ENCODE measurements at regions not wholly inside any gene's neighbourhood (a gene's known extent, or its start where the extent isn't known, plus 50 kb on each side); places are given as distances from the start of the nearest gene placed in this dataset.

GRCh38 chr11:80466570-80466969 lies 1025.7 kb upstream of the TENM4 start:
- DNase-seq, result no peak

GRCh38 chr11:80462211-80462610 lies 1021.4 kb upstream of the TENM4 start:
- no peak for DNase-seq

DNA sequence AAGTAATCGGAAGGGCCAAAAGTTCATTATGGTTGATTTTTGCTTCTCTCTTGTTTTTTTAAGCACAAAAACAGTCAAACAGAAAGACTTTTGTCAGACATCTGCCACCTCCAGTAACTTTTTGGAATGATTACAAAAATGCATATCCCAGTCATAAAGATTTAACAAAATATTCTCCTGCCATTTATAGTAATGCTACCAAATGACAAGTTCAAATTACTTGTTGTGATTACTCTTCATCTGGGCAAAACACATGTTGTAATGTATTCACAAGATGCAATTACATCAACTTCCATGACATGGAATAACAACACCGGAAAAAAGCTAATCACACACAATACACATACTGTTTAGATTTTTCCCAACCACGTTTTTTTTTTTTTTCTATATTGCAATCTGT lies 1017.5 kb upstream of the TENM4 start:
- DNase-seq, result no peak

DNA sequence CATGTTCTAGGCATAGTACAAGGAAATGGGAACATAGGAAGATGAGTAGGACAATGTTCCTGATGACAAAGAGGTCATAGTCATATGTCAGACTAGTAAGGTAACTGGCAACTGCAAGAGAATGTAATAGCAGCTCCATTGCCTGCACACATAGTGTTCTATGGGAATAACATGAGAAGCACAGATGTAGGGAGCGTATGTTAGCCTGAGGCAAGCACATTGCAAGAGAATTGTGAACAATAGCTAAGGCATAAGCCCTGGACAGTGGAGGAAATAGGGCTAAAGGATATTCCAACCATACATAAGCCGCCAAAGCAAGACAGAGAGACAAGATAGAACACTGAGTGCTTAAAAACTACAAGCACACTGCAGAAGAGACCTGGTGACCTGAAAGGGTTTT lies 1017.0 kb upstream of the TENM4 start:
- no peak for DNase-seq

GRCh38 chr11:80455818-80456217 lies 1015.0 kb upstream of the TENM4 start:
- no peak for DNase-seq

DNA sequence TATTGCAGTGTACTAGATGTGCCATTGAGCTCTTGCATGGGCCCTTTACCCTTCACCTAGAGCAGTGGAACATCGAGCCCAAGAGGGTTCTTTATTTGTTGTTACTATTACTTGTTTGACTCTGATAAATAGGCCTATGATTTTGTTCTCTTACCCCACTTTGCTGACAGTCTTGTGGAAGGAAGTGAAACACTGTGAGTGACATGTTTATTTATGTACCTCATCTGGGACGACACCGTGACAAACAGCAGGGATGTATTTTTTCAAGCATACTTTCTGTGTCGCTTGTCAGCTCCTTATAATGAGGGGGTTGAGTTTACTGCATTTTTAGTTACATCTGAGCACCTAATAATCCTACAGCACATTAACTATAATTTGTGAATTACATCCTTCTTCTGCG lies 1010.3 kb upstream of the TENM4 start:
- DNase-seq, result no peak

DNA sequence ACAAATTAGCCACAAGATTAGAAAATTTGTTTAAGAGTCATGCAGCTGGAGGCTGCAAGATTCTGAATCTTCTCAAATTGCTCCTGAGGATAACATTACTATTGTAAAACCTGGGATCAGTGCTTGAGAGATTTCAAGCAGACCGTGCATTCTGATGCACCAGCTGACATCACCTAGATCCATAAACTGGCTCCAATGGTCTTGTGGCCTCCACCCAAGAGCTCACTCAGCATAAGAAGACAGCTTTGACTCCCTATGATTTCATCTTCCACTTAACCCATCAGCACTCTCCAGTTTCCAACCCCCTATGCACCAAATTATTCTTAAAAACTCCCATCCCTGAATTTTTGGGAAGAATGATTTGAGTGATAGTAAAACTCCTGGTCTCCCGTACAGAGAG lies 1007.9 kb upstream of the TENM4 start:
- no peak for DNase-seq

- no peak for DNase-seq
These were observed 1002.3 kb upstream of the TENM4 start for GRCh38 chr11:80443177-80443576.

DNA sequence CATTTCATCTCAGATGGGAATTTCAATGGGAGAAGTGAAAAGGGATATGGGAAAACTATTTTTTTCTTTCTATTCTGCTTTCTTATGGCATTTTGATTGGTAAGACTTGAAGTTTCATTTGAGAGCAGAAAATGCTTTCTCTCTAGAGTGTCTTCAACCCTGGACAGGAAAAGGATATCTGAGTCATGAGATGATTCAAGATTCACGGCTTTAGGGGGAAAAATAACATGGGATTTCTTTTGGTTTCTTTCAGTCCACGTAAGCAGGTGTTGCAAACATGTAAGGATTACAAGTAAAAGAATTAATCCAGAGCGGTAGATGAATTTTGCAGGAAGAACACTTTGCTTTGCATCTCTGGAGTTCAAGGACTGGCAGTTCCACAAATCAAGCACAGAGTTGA lies 1001.0 kb upstream of the TENM4 start:
- DNase-seq, result no peak

DNA sequence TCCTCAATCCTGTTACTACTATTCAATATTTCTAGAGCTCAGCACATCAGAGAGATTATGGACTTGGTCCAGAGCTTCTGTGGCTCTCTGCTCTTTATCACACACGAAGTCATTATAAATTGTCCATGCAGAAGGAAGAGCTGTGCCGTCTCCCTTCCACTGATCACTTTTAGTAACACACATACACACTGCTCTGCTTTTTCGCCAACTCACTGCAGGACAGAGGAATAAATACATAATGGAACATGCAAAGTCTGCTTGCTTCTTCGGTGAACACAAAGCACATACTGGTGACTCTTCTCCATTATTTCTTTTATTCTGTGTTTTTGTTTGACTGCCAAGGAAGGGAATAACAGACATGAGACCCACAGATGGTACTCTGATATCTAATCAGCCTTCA lies 1000.0 kb upstream of the TENM4 start:
- no peak for DNase-seq

DNA sequence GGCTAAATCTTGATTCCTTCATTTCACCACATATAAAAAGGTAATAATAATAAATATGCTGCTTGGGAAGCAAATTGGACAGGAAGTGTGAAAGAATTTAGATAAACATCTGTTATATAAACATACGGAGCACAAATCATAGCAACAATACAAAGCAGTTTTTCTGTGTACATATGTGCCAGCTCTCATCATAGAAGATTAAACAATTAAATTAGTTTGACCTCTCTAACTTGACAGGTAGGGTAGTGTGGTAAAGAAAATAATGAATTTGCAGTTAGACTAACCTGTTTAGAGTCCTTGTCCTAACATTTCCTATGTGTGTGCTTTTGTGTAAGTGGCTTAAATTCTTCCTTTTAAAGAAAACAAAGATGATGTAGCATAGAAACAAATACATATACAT lies 995.7 kb upstream of the TENM4 start:
- DNase-seq, result no peak

DNA sequence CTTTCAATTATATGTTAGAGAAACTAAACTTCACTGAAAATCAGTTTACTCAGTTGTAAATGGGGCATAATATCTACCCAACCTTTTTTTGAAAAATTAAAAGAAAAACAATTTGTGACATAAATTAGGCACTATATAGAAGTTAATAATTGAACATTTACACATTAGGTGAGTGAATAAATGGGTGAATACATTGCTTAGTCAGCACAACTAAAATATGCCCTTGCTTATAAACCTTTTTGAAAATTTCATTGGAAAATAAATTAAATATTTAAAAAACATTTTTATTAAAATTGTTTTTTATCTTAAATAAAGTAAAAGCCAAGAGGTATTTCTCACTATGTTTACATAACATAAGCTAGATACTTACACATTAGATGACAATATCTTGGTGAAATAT lies 994.5 kb upstream of the TENM4 start:
- DNase-seq, result no peak

- DNase-seq, result no peak
These were observed 991.2 kb upstream of the TENM4 start for GRCh38 chr11:80432057-80432456.

DNA sequence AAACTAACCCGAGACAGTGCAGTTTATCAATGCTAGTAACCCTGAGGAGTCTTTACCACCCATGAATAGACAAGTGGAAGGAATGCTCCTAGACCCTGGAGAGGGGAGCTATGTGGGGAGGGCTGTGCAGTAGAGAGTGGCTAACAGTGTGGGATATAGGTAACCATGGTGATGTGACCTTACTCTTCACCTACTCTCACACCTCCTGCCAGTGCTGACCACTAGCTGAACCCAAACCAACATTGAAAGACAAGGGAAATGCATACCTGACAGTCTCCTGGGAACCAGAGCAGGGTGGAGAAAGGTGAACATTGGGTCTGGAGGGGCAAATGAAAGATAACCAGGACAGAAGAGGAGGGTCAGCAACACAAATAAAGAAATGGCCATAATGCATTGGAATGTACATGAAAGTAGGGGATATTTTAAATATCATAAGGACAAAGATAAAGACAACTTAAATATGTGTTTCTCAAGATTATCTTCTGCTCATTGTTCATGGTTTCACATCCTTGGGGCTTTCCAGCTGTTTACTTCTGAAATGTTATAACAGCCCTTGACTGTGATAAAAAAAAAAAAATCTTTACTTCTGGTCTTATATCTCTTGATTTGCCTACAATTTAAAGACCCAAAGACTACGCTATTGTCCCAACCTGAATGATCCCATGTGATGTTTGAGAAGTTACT lies 983.3 kb upstream of the TENM4 start:
- no peak for DNase-seq

- DNase-seq, result no peak
These were observed 979.5 kb upstream of the TENM4 start for GRCh38 chr11:80420374-80420773.

- no peak for DNase-seq
These were observed 976.9 kb upstream of the TENM4 start for GRCh38 chr11:80417681-80418080.

GRCh38 chr11:80415580-80415979 lies 974.8 kb upstream of the TENM4 start:
- no peak for DNase-seq

DNA sequence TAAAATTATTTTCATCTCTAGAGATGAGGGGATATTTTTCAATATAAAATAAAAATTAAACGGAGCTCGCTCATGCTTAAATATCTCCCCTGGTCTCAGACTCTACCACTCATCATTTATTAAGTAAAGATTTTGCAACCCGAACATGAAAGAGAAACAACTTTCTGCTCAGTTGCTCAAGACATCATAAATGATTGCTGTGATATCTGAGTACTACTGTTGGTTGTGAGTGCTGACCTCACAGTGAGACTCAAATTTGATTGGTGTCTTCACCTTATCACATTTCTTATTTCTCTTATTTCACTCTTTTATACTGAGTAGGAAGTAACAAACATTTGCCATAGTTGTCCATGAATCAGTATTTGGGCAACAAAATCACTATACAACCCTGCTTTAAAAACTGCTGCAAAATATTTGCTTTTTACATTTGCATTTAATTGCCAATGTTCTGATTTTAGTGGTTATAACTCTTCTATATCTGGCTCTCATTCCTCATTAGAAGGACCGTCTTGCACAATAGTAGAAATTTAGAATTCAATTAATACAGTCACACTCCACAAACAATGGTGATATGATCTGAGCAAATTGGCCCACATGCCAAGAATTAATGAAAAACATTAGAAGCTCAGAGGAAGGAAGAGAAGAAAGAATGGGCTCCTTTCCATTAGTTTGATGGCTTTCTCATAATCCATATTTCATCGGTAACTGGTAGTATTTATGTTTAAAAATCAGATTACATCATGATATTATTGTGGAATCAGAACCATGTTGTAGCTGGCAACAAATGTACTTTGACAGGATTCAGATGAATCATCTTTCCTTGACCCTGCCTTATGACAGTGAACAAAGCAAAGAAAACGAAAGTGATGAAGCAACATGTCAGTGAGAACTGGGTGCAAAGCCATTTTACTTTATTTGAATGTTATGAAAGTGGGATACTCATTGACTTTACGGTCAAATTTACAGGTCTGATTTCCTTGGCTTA lies 973.6 kb upstream of the TENM4 start:
- no peak for DNase-seq

GRCh38 chr11:80412604-80413003 lies 971.8 kb upstream of the TENM4 start:
- DNase-seq, result no peak

DNA sequence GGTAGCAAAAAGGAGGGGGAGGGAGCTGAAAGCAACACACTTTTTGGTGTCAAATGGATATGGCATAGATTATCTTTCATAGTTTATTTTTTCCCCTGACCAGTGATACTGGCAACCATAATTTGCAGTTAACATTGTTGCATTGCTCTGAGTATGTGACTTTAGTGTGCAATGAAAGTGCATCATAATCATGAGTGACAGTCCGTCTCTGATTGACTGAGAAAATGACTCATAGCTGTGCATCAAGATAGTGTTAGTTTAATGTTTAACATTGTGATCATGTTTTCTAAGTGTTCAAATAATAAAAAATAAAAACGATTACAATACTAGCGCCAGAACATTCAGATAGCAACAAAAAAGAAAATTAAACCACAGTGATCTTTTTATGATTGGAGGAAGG lies 952.4 kb upstream of the TENM4 start:
- no peak for DNase-seq

DNA sequence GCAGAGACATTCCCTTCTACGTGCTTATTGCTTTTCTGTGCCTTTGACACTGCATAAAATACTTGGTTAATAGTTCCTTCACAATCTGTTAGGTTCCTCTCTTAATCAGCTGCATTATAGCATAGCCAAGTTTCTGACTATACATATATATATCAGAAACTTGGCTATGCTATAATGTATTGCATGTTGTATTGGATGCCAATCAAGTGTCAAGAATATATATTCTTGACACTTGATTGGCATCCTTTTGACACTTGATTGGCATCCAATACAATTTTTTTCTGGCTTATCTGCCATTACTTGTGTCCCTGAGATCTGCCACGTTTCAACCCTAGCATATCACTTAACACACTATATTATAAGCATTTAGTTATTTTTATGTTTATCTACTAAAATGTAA lies 949.7 kb upstream of the TENM4 start:
- no peak for DNase-seq

DNA sequence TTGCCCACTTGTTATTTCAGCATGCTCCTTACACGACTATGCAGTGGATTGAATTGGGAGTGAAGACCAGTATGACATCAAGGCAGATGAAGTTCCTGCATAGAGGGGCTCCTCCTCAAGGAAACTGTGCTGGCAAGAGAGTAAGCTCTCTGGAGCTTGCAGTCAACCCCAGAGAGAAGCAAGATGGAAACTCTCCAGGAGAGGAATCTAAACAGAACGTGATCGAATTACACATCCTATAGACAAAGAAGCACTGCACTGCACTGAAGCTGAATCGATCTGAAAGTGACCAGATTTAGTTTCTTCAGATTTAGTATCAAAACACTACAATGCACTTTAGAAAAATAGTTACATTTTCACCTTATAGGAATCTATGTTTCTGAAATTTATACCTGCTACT lies 947.7 kb upstream of the TENM4 start:
- DNase-seq, result no peak

DNA sequence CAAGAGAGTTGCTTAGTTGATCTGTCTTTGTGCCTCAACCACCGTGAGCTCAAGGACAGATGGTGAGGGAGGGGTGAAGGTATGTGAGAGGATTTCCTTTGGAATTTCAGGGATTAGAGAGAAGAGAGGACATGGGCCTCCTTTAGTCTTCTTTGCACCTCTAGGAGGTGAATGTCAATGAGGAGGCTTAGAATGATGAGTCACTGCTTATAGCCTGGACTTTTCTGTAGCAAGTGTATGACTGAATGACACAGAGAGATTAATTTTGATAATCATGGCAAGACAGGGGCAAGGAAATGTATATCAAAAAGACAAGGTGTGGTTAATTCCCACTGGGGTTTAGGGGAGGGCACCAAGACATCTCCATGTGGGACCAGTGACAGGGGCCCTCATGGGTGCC lies 947.3 kb upstream of the TENM4 start:
- no peak for DNase-seq

DNA sequence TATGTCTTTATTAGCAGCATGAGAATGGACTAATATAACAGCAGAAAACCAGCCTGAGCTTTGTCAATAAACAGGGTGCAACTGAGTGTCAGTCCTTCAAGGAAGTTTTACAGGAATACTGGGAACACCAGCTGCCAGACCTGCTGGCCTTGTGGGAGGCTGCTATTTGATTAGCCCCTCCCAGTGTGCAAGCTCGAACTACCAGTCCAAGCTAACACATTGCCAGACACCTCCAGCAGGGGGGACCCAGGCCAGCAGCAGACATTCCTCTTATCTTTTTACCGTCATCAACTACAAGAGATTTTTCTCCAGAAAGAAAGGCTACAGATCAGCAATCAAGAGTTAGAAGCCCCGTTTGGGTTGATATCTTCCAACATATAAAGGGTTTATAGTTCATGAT lies 942.8 kb upstream of the TENM4 start:
- DNase-seq, result no peak
